ENCODE measurements at regions not wholly inside any gene's neighbourhood (a gene's known extent, or its start where the extent isn't known, plus 50 kb on each side); places are given as distances from the start of the nearest gene placed in this dataset.

DNA sequence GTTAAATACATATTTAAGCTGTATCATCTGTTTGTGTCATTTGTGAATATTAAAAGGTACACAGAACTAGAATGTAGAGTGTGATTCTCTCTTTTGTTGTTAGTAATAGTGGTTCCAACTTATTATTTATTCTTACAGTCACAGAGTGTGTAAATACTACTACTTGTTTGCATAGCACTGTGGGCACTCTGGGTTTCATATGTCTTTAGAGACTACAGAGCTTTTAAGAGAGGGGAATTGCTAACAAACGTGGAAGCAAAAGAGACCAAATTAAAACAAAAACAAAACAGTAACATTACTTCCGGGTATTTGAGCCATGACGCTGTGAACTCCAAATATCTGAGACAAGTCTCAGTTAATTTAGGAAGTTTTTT is 828.0 kb upstream of the DPPA4 start:
- TF ChIP-seq GATA3 (IDR thresholded peaks at IDR 0.05; ENCODE audit: low read depth, low read length) (no peak), GATA2 (IDR thresholded peaks at IDR 0.05; ENCODE audit: low read depth, low read length) (no peak)

Measured in SH-SY5Y (cell line).